Sciatic nerve (tissue), 2 donors: ENCODE measurements at regions not wholly inside any gene's neighbourhood (a gene's known extent, or its start where the extent isn't known, plus 50 kb on each side); places are given as distances from the start of the nearest gene placed in this dataset.

Experiments
- ATAC-seq: fragments of 200-7000 bp; cut with Tn5 transposase; one replicate; pipeline ENCODE4 v1.9.1; 2020; ENCODE audit warnings: mild to moderate bottlenecking, moderate library complexity
- DNase-seq: peaks from one replicate; pipeline ENCODE4 v3.0.0-alpha.2; 2020; ENCODE audit warnings: low spot score
- intact Hi-C: fragments of 100-400 bp; cut with DNase I; formaldehyde crosslinking; loops from one replicate; pipeline ENCODE4 v1.14.2; 2022
- donor health status: DM: no; HTN: no; CAD: no.
- donor health status: DM: no; HTN: no; CAD: no.

DNA sequence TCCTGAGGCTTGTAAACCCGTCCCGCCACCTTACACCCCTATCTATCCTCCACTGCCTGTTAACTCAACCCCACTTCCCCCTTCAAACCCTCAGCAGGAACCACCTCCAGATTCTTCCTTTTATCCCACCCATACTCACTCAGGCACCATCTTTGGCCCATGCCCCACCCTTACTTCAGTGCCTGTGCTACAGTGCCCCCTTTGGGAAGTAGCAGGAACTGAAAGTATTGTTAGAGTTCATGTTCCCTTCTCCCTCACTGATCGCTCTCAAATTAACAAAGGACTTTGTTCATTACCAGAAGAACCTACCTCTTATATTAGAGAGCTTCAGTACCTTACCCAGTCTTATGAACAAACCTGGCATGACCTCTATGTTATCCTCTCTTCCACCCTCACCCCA is 92.2 kb upstream of the MOCS2 start:
- intact Hi-C loops = no loop called here

DNA sequence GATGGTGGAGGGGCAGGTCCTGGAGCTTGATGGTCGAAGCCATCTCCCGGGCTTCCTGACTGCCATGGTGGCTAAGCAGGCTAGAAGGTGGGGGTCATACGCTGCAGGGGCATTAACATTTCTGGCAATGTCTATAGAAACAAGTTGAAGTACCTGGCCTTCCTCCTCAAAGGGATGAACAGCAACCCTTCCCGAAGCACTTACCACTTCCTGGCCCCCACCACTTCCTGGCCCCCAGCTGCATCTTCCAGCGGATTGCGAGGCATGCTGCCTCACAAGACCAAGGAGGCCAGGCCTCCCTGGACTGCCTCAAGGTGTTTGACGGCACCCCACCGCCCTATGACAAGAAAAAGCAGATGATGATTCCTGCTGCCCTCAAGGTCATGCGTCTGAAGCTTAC is 97.0 kb upstream of the MOCS2 start:
- no peak for ATAC-seq
- intact Hi-C loops = no loop called here
- DNase-seq = no peak

More for the DNA sequence above, 92.2 kb upstream of the MOCS2 start:
- DNase-seq (no peak), ATAC-seq (no peak)

DNA sequence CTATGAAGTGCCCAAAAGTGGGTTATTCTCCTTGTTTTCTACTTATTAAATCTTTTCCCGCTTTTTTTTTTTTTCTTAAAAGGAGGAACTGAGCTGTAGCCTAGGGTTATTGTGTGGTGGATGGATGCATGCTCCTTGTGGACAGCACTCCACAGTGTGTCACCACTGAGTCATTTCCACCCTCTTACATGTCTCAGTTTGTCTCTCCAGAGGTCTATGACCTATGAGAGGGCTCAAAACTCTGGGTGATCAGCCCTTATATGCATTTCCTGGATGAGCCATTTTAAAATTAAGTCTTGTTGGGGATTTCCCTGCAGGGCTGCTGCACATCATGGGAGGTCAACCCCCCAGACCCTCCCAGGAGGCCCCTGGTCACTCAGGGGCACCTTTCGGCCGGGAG is 102.2 kb upstream of the MOCS2 start:
- no peak for DNase-seq
- ATAC-seq = no peak
- intact Hi-C loops = no loop called here

DNA sequence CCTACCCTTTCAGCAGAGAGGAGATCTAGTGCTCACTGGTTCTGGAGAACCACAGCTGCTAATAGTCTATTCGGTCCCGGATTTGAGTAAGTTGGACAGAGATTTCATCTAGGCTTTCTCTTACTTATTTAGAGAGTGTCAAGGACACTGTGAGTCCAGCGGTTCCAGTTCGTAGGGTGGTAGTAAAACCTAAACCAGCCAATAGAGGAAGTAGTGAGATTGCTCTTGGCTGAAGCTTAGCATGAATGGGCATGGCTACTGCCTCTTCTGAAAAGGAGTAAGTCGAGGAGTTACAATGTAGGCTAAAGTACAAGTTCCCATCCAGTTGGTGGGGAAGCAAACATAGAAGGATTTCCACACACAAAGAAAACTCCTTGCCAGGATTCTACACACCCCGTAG is 109.6 kb upstream of the MOCS2 start:
- intact Hi-C loops = no loop called here
- DNase-seq = no peak
- ATAC-seq = no peak

DNA sequence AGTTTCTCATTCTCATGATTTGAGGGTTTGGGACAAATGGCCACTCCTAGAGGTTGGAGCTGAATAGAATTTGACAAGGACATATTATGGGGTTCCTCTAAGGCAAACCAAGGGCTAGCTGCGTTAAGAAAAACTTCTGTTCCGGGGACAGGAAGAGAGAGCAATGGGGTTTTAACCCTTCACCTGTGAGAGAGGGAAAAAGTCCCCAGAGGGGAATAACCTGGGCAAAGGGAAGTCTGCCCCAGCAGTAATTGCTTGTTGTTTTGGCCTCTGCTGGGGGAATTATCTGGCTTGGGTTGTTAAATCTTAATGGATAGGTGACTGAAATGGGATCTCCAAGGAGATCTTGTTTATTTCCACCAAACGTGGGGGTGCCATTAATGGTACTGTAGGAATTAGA is 110.1 kb upstream of the MOCS2 start:
- no peak for ATAC-seq

DNA sequence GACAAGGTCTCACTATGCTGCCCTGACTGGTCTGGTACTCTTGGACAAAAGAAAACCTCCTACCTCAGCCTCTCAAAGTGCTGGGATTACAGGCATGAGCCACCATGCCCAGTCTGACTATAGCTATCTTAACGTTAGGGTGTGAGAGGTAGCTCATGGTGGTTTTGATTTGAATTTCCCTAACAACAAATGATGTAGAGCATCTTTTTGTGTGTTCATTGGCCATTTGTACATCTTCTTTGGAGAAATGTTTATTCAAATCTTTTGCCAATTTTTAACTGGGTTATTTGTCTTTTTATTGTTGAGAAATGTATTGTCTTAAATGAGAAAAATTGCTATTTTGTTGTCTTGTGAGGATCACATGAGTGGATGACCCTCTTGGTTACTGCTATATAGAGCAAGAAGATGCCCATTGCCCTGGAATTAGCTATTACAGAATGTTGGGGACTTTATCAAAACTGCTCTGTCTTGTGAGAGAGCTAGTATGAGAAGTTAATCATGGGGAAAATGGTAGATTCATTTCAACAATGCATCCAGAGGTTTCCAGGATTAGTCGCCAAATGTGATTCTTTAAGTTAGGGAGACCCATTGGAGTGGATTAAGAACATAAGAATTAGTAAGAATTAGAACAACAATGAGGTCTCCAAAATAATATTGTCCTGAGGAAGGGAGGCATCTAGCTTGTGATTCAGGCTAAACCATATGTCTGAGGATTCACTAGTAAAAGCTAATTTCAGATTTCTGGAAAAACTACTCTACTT is 124.3 kb upstream of the MOCS2 start:
- DNase-seq (no peak), ATAC-seq (no peak)
- intact Hi-C loops = no loop called here

More for the DNA sequence above, 110.1 kb upstream of the MOCS2 start:
- intact Hi-C loops = no loop called here
- DNase-seq = no peak

DNA sequence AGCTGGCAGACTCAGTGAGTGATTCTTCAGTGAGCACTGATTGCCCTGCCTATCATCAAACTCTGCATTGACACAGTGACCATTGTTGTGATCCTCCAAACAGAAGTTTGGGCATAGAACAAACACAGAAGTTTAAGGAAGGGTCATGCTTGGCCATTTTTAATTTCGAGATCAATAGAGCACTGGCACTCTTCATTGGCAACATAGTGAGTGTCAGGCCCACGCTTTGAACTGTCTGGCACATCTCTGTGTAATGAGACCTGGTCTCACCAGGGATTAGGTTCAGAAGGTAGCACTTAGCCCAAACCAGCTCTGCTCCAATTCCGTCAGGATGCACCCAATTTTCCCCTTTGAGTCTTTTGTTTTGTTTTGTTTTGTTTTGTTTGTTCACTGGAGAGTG is 127.1 kb upstream of the MOCS2 start:
- no peak for ATAC-seq
- intact Hi-C loops = no loop called here

DNA sequence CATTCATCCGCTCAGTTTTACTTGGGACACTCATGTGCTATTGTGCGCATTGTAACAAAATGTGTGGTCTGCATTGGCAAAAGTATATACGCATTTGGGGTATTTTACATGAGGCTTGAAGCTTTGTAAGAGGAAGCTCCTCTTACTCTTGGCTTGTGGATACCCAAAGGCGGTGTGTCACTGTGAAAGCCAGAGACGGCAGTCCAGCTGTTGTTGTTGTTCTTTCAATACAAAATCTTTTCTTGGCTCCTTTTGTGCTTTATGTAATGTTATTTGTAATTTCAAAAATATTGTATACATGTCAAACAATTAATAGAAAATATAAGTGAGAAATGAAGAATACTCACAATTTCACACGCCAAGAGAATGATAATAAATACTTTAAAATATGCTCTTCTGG is 128.3 kb upstream of the MOCS2 start:
- intact Hi-C loops = no loop called here
- DNase-seq = no peak
- no peak for ATAC-seq

More for the DNA sequence above, 127.1 kb upstream of the MOCS2 start:
- no peak for DNase-seq

DNA sequence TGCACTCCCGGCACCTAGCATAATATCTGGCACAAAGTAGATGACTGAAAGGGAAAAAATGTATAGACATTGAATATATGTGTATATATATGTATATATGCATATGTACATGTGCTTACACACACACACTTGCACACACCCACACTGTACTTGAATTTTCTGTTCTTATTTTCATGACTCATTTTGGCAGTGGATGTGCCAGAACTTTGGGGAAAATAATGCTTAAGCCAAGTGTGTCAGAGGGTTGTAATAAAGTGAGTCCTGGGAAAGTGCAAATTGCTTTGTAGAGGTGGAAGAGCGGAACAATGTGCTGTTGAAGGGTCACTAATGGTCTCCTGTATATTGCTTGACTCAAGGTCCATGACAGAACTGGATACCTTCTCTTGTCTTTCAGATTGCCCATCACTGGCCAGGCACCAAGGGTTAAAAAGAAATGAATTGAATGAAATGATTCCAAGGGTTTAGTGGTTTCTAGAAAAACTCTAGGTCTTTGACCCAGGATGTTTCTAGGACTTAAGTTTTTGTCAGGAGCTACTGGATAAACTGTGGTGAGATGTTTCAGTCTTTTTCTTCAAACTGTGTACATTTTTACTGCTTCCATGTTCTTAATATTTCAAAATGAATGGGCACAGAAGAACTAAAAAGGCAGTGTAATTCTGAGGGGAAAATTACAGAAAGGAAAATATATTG is 129.9 kb upstream of the MOCS2 start:
- DNase-seq (no peak), ATAC-seq (no peak)
- intact Hi-C loops = no loop called here

DNA sequence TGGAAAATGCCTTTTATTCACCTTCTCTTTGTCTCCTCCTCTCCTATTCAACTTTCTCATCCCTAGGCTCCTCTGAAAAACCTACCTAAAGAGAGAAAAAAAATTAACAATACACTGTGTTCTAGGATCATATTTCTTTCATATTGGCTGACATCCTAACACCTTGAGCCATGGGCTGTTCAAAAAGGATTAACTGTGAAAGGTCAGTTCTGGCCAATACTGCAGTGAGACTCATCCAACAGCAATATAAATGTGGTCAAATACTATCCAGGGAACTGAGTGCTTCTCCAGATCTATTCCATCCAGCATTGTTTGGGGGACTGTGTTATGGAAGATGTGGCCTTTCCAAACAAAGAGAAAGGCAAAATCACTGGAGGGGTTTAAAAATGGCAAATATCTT is 131.1 kb upstream of the MOCS2 start:
- intact Hi-C loops = no loop called here
- DNase-seq = no peak
- ATAC-seq = no peak

DNA sequence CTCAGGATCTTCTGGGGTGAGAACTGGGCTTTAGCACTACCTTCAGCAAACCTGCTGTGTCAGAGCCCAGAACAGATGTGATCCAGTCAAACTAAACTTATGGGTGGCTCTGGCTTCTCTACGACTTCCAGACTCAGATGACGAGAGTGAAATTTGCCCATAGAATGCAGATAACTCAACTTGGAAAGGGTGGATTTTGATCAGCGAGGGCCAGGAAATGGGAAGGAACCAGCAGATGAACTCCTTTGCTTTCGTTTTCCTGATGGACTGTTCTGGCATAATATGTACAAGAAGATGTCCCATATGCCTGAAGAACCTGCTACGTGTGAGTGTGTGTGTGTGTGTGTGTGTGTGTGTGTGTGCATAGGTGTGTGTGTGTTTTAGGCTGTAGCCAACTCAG is 132.0 kb upstream of the MOCS2 start:
- intact Hi-C loops = no loop called here
- ATAC-seq (no peak), DNase-seq (no peak)

DNA sequence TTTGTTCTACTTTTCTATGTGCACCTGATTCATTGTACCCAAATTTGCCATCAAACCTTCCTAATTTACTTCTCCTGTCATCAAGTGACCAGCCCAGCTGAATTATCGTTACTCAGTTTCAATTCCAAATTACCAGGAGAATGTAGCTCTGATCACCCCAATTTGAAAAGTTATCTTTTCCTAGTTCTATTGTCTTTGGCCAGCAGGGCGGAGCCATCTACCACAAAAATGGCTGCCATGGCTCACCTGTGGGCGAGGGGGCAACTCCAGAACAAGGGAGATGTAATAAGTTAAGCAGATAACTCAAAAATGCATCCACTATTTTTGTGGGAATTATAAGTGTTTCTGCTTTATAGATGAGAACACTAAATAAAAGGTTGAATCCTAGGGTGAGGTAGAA is 133.8 kb upstream of the MOCS2 start:
- DNase-seq (no peak), ATAC-seq (no peak)
- intact Hi-C loops = no loop called here

DNA sequence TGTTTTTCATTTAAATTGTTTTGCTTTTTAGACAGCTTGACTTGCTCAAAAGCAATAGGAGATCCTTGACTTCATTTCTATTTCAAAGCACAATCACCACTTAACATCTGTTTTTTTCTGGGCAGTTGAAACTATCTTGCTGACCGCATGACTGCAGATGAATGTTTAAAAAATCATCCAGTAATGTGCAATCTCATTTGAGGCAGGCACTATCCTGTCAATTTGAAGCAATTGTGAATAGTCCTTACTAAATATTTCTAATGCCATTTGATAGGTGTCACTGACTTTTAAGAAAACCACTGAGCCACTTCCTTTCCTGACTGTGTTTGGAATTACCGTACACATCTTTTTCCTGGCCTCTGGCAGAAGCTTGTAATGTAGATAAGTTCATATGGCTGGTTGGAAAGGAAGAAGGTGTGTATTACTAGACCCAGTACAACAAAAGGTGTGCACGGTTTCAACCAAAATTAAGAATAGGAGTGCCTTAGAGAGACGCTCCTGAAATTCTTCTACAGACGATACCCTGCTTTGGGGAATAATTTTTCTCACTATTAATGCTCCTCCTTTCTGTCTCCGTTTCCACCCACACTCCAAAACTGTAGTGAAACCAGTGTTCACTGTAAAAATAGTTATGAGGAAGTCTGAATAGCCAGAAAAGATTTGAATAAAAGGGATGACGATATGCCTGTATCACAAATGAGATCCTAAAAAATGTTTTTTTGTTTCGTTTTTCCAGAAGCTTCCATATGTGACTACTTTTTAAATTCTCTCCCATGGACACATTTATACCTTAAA is 136.7 kb upstream of the MOCS2 start:
- ATAC-seq (no peak), DNase-seq (no peak)
- intact Hi-C loops = no loop called here

DNA sequence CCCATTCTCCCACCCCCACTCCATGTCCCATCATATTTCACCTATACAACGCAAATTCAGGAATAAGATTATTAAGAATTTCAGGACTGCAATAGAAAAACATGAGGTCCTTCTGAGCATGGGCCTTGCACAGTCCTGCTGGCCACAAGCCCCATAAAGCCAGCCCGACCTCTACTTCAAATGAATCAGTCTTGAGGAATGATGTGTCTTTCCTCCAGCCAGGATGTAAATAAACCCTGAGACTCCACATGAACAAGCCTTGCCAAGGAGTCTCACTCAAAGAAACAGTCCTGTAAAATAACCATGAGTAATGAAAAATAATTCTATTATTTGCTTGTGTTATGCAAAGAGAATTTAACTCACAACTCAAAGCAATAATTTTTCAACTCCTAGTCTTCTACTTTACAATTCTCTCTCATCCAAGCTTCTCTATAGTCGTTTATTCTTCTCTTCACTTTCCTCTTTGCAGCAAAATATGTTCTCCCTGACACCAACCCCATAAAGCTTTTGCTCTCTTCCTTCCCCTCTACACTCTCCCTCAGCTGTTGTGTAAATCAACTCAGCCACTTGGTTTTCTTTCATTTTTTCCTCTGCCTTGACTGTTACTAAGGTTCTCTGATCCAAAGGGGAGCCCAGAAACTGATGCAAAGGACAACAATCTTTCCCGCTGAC is 140.1 kb upstream of the MOCS2 start:
- DNase-seq (no peak), ATAC-seq (no peak)
- intact Hi-C loops = no loop called here

DNA sequence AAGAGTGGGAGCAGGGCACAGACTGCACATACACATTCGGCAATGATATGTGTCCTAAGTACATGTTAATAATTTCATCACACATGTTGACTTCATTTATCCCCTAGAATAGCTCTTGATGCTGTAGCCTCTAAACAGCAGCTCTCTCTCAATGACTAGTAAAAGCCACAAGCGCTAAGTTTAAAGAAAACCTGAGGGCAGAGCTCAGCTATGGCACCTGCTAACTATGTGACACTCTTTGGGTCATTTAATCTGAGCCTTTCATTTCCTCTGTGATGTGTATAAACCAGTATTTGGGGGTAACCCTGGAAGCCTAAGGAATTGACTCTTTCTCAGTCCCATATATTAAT is 140.6 kb upstream of the MOCS2 start:
- intact Hi-C loops = no loop called here
- DNase-seq (no peak), ATAC-seq (no peak)

DNA sequence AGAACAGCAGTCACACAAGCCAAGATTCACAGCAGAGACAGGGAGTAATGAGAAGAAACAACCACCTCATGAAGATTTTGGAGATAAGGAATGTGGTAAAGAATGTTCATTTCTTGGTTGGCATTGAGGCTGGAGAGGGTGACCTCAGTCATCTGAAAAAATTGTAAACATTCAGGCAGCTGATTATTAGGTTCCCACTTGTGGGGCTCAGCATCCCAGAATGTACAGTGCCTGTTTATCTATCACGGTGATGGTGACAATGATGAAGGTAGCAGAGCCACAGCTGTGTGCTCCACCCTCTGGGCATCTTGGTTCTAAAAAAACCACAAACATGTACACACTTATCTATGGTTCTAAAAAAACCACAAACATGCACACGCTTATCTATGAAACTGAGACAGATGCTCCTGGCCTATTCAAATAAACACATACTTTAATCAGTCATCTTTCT is 143.9 kb upstream of the MOCS2 start:
- intact Hi-C loops = no loop called here
- ATAC-seq (no peak), DNase-seq (no peak)

DNA sequence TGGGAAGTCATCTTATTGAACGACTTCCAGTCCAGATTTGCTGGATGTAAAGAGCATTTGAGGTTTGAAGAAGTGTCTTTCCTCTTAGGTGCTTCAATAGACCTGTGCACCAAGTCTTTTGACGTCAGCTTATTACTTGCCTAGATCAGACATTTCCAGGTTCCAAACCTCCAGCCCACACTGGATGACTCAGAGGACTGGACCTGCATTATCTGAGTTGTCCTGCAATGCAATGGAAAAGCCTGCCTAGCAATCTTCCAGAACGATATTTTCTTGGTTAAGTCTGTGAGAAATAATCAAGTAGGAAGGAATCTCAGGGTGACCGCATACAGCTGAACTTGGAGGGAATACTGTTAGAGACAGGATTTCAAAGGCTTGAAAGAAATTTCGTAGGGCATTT is 147.2 kb upstream of the MOCS2 start:
- intact Hi-C loops = no loop called here
- no peak for ATAC-seq
- DNase-seq = no peak

DNA sequence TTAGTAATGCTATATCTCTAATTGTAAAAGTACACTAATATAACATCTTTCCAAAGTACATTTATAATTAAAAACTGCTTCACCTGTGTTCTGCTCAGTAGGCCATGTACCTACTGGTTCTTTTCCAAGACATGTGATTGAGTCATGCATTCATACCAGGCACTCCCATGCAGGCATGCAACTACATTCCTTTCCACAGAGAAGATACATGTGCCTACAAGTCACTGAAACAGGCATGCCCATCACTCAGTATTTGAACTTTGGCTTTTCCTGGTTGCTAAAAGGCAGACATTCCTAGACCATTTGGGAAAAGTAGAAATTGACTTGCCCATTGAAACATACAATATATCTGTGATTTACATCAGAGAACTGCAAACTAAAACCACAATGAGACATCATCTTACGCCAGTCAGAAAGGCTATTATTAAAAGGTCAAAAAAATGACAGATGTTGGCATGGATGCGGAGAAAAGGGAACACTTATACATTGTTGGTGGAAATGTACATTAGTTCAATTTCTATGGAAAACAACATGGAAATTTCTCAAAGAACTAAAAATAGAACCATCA is 148.3 kb upstream of the MOCS2 start:
- no peak for DNase-seq
- ATAC-seq = no peak

DNA sequence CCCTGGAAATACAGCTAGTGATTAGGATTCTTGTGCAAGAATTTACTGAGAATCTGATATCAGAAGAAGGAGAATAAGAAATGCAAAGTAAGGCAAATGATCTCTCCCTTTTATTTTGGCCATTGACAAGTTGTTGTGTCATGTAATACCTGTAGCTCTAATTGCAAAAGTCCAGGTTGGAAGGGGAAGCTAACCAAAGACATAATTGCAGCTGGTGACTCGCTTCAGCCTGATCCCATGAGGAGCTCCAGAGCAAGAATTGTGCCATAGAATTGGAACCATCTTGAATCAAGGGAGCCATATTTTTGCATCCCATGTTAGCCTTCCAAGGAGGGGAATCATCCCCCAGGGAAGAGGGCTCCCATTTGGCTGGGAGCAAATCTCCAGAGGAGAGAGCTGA is 149.6 kb upstream of the MOCS2 start:
- intact Hi-C loops = no loop called here
- no peak for DNase-seq
- no peak for ATAC-seq

More for the DNA sequence above, 148.3 kb upstream of the MOCS2 start:
- intact Hi-C loops = no loop called here
